Tibial nerve (tissue), 4 donors: ENCODE measurements at regions not wholly inside any gene's neighbourhood (a gene's known extent, or its start where the extent isn't known, plus 50 kb on each side); places are given as distances from the start of the nearest gene placed in this dataset.

Experiments
- DNase-seq, 2 donors: peaks; one replicate each; pipeline ENCODE4 v3.0.0-alpha.2; 2019; ENCODE audit warnings: low spot score in 2 of 2
- H3K27ac ChIP-seq, 4 donors: fragments of 200-600 bp; sonication (generic) in 3 of 4; one replicate each; pipeline ENCODE4 v1.5.1; 2017 to 2019; ENCODE audit warnings: mild to moderate bottlenecking in 1 of 4
- H3K27me3 ChIP-seq, 2 donors: fragments of 200-600 bp; sonication (generic) in 1 of 2; one replicate each; pipeline versions ENCODE4 v1.5.1 to v1.6.0; 2017 to 2019
- H3K36me3 ChIP-seq, 3 donors: fragments of 200-600 bp; sonication (generic); one replicate each; pipeline ENCODE4 v1.5.1; 2018 to 2019
- H3K4me1 ChIP-seq, 4 donors: fragments of 200-600 bp; sonication (generic) in 3 of 4; one replicate each; pipeline ENCODE4 v1.5.1; 2017 to 2019
- H3K4me3 ChIP-seq, 4 donors: fragments of 200-600 bp; sonication (generic) in 3 of 4; one replicate each; pipeline ENCODE4 v1.5.1; 2017 to 2019; ENCODE audit warnings: mild to moderate bottlenecking in 1 of 4, moderate library complexity in 1 of 4
- H3K9me3 ChIP-seq, 4 donors: fragments of 200-600 bp; sonication (generic) in 3 of 4; one replicate each; pipeline ENCODE4 v1.5.1; 2017 to 2019
- EP300 ChIP-seq, 2 donors: sonication (generic); formaldehyde crosslinking; IDR thresholded peaks; one replicate each; pipeline ENCODE4 v1.6.1; 2017; ENCODE audit warnings: antibody characterized with exemption in 2 of 2, mild to moderate bottlenecking in 1 of 2
- POLR2A ChIP-seq, 2 donors: fragments of 450-650 bp; IDR thresholded peaks; one replicate each; pipeline ENCODE4 v1.6.1; 2017; ENCODE audit warnings: antibody characterized with exemption in 2 of 2, mild to moderate bottlenecking in 2 of 2, moderate library complexity in 2 of 2
- WGBS, 2 donors: methylation state at CpG; one replicate each; pipeline ENCODE4 v1.1.5; 2018; 5-methylcytosine and 5-hydroxymethylcytosine counted together
- TF ChIP-seq, protein P1 (sequence below), 5 experiments: fragments of 200-600 bp in 3 of 5; fragments of 450-650 bp in 2 of 5; sonication (generic) in 3 of 5; IDR thresholded peaks; one replicate each; pipeline ENCODE4 v1.5.1; 2016 to 2019; ENCODE audit warnings: antibody characterized with exemption in 5 of 5, mild to moderate bottlenecking in 3 of 5, moderate library complexity in 2 of 5

DNA sequence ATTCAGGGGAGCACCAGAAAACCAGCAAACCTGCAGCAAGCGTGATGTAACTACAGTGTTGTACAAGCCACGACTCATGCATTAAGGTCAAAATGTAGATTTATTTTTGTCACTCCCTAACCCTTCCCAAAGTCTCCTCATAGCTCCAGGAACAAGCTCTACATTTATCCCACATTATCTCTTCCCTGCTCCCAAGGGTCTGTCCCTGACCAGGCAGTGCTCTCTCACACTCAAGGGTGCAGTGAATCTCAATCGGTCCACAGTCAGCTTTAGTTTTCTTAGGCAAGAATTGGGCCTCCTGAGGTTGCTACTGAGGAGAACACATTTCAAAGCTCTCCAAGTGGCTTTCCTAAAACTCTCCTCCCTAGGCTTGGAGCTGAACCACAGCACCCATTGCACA is 219.4 kb downstream of the NHLRC3 start:
- H3K9me3 ChIP-seq, result no peaks in the 10 kb centered on the region
- H3K4me3 ChIP-seq, result no peak overlapping the region
- 70 to 83% methylated on average over 3 of the region's 3 CpGs for WGBS, 2 donors
- H3K4me1 ChIP-seq, result peaks cover 0 to 2% (median 0%) of the 10 kb centered on the region in 4 donors
- no peaks in the 10 kb centered on the region for H3K36me3 ChIP-seq
- DNase-seq, result no peak
- TF ChIP-seq POLR2A (IDR thresholded peaks at IDR 0.05) (no peak), EP300 (IDR thresholded peaks at IDR 0.05) (no peak)
- TF ChIP-seq, protein P1, sequence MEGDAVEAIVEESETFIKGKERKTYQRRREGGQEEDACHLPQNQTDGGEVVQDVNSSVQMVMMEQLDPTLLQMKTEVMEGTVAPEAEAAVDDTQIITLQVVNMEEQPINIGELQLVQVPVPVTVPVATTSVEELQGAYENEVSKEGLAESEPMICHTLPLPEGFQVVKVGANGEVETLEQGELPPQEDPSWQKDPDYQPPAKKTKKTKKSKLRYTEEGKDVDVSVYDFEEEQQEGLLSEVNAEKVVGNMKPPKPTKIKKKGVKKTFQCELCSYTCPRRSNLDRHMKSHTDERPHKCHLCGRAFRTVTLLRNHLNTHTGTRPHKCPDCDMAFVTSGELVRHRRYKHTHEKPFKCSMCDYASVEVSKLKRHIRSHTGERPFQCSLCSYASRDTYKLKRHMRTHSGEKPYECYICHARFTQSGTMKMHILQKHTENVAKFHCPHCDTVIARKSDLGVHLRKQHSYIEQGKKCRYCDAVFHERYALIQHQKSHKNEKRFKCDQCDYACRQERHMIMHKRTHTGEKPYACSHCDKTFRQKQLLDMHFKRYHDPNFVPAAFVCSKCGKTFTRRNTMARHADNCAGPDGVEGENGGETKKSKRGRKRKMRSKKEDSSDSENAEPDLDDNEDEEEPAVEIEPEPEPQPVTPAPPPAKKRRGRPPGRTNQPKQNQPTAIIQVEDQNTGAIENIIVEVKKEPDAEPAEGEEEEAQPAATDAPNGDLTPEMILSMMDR (IDR thresholded peaks at IDR 0.05), result no peak
- H3K27me3 ChIP-seq, result no peaks in the 10 kb centered on the region
- no peak overlapping the region for H3K27ac ChIP-seq

DNA sequence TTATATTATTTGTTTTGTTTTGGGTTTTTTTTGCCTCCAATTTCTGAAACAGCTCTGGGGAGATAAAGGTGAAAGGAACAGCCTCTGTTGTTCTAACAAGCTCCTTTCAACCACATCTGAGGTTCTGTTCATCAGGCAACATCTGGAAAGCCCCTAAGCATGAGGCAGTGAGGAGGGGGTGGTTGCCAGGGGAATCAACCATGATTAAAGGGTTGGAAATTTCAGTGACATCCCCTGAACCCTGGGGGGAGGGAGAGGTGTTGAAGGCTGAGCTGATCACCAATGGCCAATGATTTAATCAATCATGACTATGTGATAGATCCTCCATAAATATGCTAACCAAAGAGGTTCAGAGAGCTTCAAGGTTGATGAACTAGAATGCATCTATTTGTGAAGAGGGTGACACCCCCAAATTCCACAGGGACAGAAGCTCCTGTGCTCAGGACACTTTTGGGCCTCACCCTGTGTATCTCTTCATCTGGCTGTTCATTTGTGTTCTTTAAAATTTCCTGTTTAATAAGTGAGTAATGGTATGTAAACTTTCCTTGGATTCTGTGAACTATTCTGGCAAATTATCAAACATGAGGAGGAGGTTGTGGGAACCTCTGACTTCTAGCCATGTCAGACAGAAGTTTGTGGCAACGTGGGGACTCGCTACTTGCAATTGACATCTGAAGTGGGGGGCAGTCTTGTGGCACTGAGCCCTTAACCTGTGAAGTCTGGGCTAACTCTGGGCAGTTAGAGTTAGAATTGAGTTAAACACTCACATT is 221.3 kb downstream of the NHLRC3 start:
- H3K4me1 ChIP-seq, result peaks cover 0 to 12% (median 0%) of the 10 kb centered on the region in 4 donors
- H3K36me3 ChIP-seq, result no peaks in the 10 kb centered on the region
- 25 to 39% methylated on average over 2 of the region's 2 CpGs for WGBS, 2 donors
- no peaks in the 10 kb centered on the region for H3K27me3 ChIP-seq
- DNase-seq, result no peak
- no peaks in the 10 kb centered on the region for H3K9me3 ChIP-seq
- no peak overlapping the region for H3K27ac ChIP-seq
- no peak overlapping the region for H3K4me3 ChIP-seq
- TF ChIP-seq POLR2A (IDR thresholded peaks at IDR 0.05) (no peak), EP300 (IDR thresholded peaks at IDR 0.05) (no peak)
- TF ChIP-seq, protein P1 (IDR thresholded peaks at IDR 0.05), result no peak

DNA sequence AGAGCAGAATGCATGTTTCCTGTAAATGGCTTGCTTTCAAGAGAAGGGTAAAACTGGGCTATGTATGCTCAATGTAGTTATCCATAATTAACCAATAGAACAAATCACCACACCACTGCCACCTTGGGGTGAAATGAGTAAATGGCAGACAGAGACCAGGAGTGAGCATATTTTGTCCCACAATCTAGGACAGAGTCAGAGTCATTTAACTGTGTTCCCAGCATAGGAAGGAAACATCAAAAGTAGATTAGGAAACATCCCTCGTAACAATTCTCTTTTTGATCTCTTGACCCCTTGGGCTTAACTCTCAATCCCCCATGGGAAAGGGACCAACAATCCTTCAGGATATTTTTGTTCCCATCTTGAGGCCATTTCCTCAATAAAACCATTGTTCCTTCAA is 224.8 kb downstream of the NHLRC3 start:
- WGBS, 2 donors, result 7 to 8% methylated on average over 1 of the region's 1 CpG
- TF ChIP-seq, protein P1 (IDR thresholded peaks at IDR 0.05), result peak; percentile 39 to 62 (median 58)
- TF ChIP-seq EP300 (IDR thresholded peaks at IDR 0.05), result peak in 1 of 2 donors; percentile 63
- no peak for TF ChIP-seq POLR2A (IDR thresholded peaks at IDR 0.05)

DNA sequence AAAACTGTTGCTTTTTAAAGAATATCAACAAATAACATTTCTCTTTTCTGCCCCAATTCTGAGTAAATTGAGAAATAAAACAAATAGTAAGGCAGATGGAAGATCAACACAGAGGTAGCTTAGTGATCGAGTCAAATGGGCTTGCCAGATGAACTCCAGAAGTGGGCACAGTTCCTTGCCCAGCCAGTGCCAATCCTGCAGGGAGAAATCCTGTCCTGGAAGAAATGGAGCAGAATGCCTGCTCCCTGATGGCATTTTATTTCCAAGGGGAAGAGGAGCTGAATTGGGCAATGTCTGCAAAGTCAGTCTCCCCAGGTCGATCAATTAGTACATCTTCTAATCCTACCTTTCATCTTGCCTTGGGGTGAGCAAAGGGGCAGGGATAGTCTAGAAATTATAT is 225.3 kb downstream of the NHLRC3 start:
- 45 to 56% methylated on average over 2 of the region's 2 CpGs for WGBS, 2 donors
- H3K27ac ChIP-seq, result no peak overlapping the region
- H3K4me3 ChIP-seq, result no peak overlapping the region
- H3K4me1 ChIP-seq, result peaks cover 0 to 12% (median 0%) of the 10 kb centered on the region in 4 donors
- H3K9me3 ChIP-seq, result no peaks in the 10 kb centered on the region
- DNase-seq, result no peak
- no peaks in the 10 kb centered on the region for H3K36me3 ChIP-seq
- TF ChIP-seq, protein P1 (IDR thresholded peaks at IDR 0.05), result no peak
- TF ChIP-seq EP300 (IDR thresholded peaks at IDR 0.05) (no peak), POLR2A (IDR thresholded peaks at IDR 0.05) (no peak)
- H3K27me3 ChIP-seq, result no peaks in the 10 kb centered on the region

More for the DNA sequence above, 224.8 kb downstream of the NHLRC3 start:
- no peak overlapping the region for H3K27ac ChIP-seq
- H3K9me3 ChIP-seq, result no peaks in the 10 kb centered on the region
- DNase-seq, result peak; percentile 43 to 75
- H3K36me3 ChIP-seq, result no peaks in the 10 kb centered on the region
- H3K4me3 ChIP-seq, result no peak overlapping the region
- H3K27me3 ChIP-seq, result no peaks in the 10 kb centered on the region
- peaks cover 0 to 12% (median 0%) of the 10 kb centered on the region in 4 donors for H3K4me1 ChIP-seq

DNA sequence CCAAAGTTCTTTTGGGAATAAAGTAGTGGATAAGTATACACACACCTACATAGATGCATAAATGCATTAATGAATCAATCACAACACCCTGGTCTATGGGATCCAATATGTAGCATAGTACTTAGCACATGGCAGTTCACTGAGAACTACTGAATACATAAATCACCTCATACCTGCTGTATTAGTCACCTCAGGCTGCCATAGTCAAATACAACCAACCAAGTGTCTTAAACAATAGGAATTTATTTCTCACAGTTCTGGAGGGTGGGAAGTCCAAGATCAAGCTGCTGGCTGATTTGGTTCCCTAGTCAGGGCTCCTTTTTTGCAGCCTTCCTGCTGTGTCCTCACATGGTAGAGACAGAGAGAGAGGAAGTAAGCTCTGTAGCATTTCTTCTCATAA is 228.2 kb downstream of the NHLRC3 start:
- TF ChIP-seq, protein P1 (IDR thresholded peaks at IDR 0.05), result no peak
- no peak for TF ChIP-seq POLR2A (IDR thresholded peaks at IDR 0.05)
- no peak for TF ChIP-seq EP300 (IDR thresholded peaks at IDR 0.05)
- no peak overlapping the region for H3K4me3 ChIP-seq
- H3K27ac ChIP-seq, result no peak overlapping the region
- no peaks in the 10 kb centered on the region for H3K27me3 ChIP-seq
- DNase-seq, result no peak
- no peaks in the 10 kb centered on the region for H3K36me3 ChIP-seq
- H3K4me1 ChIP-seq, result peaks cover 0 to 12% (median 0%) of the 10 kb centered on the region in 4 donors
- H3K9me3 ChIP-seq, result no peaks in the 10 kb centered on the region
